A549 (cell line): ENCODE measurements at regions not wholly inside any gene's neighbourhood (a gene's known extent, or its start where the extent isn't known, plus 50 kb on each side); places are given as distances from the start of the nearest gene placed in this dataset.

Source experiments
- ATAC-seq, 2 experiments: fragments of 200-7000 bp in 1 of 2; fragments of >200 bp in 1 of 2; cut with Nextera tagmentation in 1 of 2; cut with Tn5 transposase in 1 of 2; 3 replicates each; pipeline versions ENCODE4 v1.8.0 to v1.9.1; 2018 to 2020; ENCODE audit warnings: mild to moderate bottlenecking in 1 of 2, moderate library complexity in 1 of 2
- CTCF ChIA-PET: fragments of 300-600 bp; sonication (Branson Sonifier 250); formaldehyde crosslinking; extraction: SDS; loops from one replicate; lab custom pipeline; 2021; ENCODE audit warnings: antibody characterized with exemption, inconsistent platforms; lab: Yijun Ruan, JAX
- POLR2A ChIA-PET: fragments of 350-600 bp; formaldehyde crosslinking; extraction: SDS; loops from one replicate; lab custom pipeline; 2021; ENCODE audit warnings: antibody characterized with exemption, inconsistent platforms; lab: Yijun Ruan, JAX
- DNase-seq, 2 experiments: peaks; one replicate each; pipeline versions ENCODE4 v3.0.0 to v3.0.0-alpha.2; 2011 to 2016; ENCODE audit warnings: low read depth in 1 of 2, low spot score in 1 of 2
- FAIRE-seq: peaks from 2 replicates; lab custom pipeline; 2011; peaks lifted over from hg19 to GRCh38; lab: Jason Lieb, UNC
- H3K27ac ChIP-seq, 2 experiments: fragments of >200 bp; sonication (Bioruptor Twin); formaldehyde crosslinking; 3 replicates each; pipeline ENCODE4 v1.5.1; 2016 to 2017
- H3K4me1 ChIP-seq: fragments of >200 bp; sonication (Bioruptor Twin); formaldehyde crosslinking; 3 replicates; pipeline ENCODE4 v1.6.1; 2016
- H3K4me2 ChIP-seq: fragments of >200 bp; sonication (Bioruptor Twin); formaldehyde crosslinking; 3 replicates; pipeline ENCODE4 v1.6.1; 2016
- H3K4me3 ChIP-seq: fragments of >200 bp; sonication (Bioruptor Twin); formaldehyde crosslinking; 3 replicates; pipeline ENCODE4 v1.5.1; 2016
- H3K9me3 ChIP-seq: fragments of >200 bp; sonication (Bioruptor Twin); formaldehyde crosslinking; 3 replicates; pipeline ENCODE4 v1.6.1; 2016
- CBX2 ChIP-seq: fragments of 200-600 bp; sonication (generic); IDR thresholded peaks from 2 replicates; pipeline ENCODE4 v1.6.1; 2016; ENCODE audit warnings: low read depth, mild to moderate bottlenecking, borderline replicate concordance
- EHF ChIP-seq: fragments of 250-450 bp; sonication (Bioruptor Pico); IDR thresholded peaks from 2 replicates; pipeline ENCODE4 v1.5.0; 2020; ENCODE audit warnings: mild to moderate bottlenecking
- ELK1 ChIP-seq: fragments of 150-350 bp; IDR thresholded peaks from 2 replicates; pipeline ENCODE4 v1.6.1; 2014; ENCODE audit warnings: low read depth, mild to moderate bottlenecking, low read length
- EP300 ChIP-seq, 2 experiments: fragments of >200 bp; sonication (Bioruptor Twin); formaldehyde crosslinking; IDR thresholded peaks; 2 replicates in 1 of 2; 3 replicates in 1 of 2; pipeline ENCODE4 v1.6.1; 2016 to 2017
- ESRRA ChIP-seq: fragments of 150-350 bp; IDR thresholded peaks from 2 replicates; pipeline ENCODE4 v1.6.1; 2014; ENCODE audit warnings: mild to moderate bottlenecking, low read length, borderline replicate concordance
- FOSB ChIP-seq: fragments of 250-450 bp; sonication (Bioruptor Pico); IDR thresholded peaks from 2 replicates; pipeline ENCODE4 v1.5.0; 2020; ENCODE audit warnings: mild to moderate bottlenecking, moderate library complexity
- FOSL2 ChIP-seq, 2 experiments: fragments of 450-650 bp in 1 of 2; fragments of >200 bp in 1 of 2; sonication (Bioruptor Twin) in 1 of 2; formaldehyde crosslinking; IDR thresholded peaks; 2 replicates each; pipeline versions ENCODE4 v1.5.0 to v1.6.1; 2016 to 2020; ENCODE audit warnings: mild to moderate bottlenecking in 1 of 2, moderate library complexity in 1 of 2
- FOXS1 ChIP-seq: fragments of 250-450 bp; sonication (Bioruptor Pico); IDR thresholded peaks from 2 replicates; pipeline ENCODE4 v1.5.0; 2020; ENCODE audit warnings: mild to moderate bottlenecking, moderate library complexity
- HDAC2 ChIP-seq: fragments of 200-600 bp; sonication (generic); IDR thresholded peaks from 2 replicates; pipeline ENCODE4 v1.6.1; 2016
- HOXA7 ChIP-seq: fragments of 250-450 bp; sonication (Bioruptor Pico); IDR thresholded peaks from 2 replicates; pipeline ENCODE4 v1.5.0; 2020; ENCODE audit warnings: mild to moderate bottlenecking, moderate library complexity
- HOXB5 ChIP-seq: fragments of 250-450 bp; sonication (Bioruptor Pico); IDR thresholded peaks from 2 replicates; pipeline ENCODE4 v1.5.0; 2020; ENCODE audit warnings: mild to moderate bottlenecking, moderate library complexity
- JUN ChIP-seq, 2 experiments: fragments of >200 bp; sonication (Bioruptor Twin); formaldehyde crosslinking; IDR thresholded peaks; 2 replicates in 1 of 2; 3 replicates in 1 of 2; pipeline ENCODE4 v1.6.1; 2016 to 2017
- KDM1A ChIP-seq: fragments of 200-600 bp; sonication (generic); IDR thresholded peaks from 2 replicates; pipeline ENCODE4 v1.6.1; 2016; ENCODE audit warnings: low read depth, mild to moderate bottlenecking
- KDM5A ChIP-seq: fragments of 200-600 bp; sonication (generic); IDR thresholded peaks from 2 replicates; pipeline ENCODE4 v1.6.1; 2016; ENCODE audit warnings: antibody characterized with exemption, mild to moderate bottlenecking
- MAFK ChIP-seq: fragments of 450-650 bp; IDR thresholded peaks from 2 replicates; pipeline ENCODE4 v1.6.1; 2014; ENCODE audit not compliant: partially characterized antibody
- MAZ ChIP-seq: fragments of 150-350 bp; IDR thresholded peaks from 2 replicates; pipeline ENCODE4 v1.6.1; 2014; ENCODE audit warnings: antibody characterized with exemption, low read depth, low read length, borderline replicate concordance
- MYC ChIP-seq: IDR thresholded peaks from 2 replicates; pipeline ENCODE4 v1.6.1; 2012; ENCODE audit warnings: mild to moderate bottlenecking, inconsistent platforms, low read length, improper control_type of control experiment, borderline replicate concordance
- POLR2AphosphoS2 ChIP-seq: conservative IDR thresholded peaks from 2 replicates; pipeline ENCODE4 v1.6.1; 2012; ENCODE audit warnings: low read length, improper control_type of control experiment, inconsistent platforms
- RARB ChIP-seq: fragments of 250-450 bp; sonication (Bioruptor Pico); IDR thresholded peaks from 2 replicates; pipeline ENCODE4 v1.8.0; 2021; ENCODE audit warnings: mild to moderate bottlenecking, moderate library complexity
- REST ChIP-seq: fragments of 200-600 bp; sonication (generic); IDR thresholded peaks from 2 replicates; pipeline ENCODE4 v1.6.1; 2016; ENCODE audit warnings: antibody characterized with exemption, mild to moderate bottlenecking, moderate library complexity
- RNF2 ChIP-seq: fragments of 200-600 bp; sonication (generic); IDR thresholded peaks from 2 replicates; pipeline ENCODE4 v1.6.1; 2016; ENCODE audit warnings: low read depth, mild to moderate bottlenecking, antibody characterized with exemption, moderate library complexity, borderline replicate concordance
- SMC3 ChIP-seq: fragments of >200 bp; sonication (Bioruptor Twin); formaldehyde crosslinking; IDR thresholded peaks from 3 replicates; pipeline ENCODE4 v1.6.1; 2018; ENCODE audit warnings: inconsistent platforms
- SREBF2 ChIP-seq: fragments of 450-650 bp; IDR thresholded peaks from 2 replicates; pipeline ENCODE4 v1.6.1; 2014; ENCODE audit warnings: mild to moderate bottlenecking, moderate library complexity
- TFCP2L1 ChIP-seq: fragments of 250-450 bp; sonication (Bioruptor Pico); IDR thresholded peaks from 2 replicates; pipeline ENCODE4 v1.5.0; 2021; ENCODE audit warnings: mild to moderate bottlenecking
- TP53 ChIP-seq: fragments of 250-450 bp; sonication (Bioruptor Pico); IDR thresholded peaks from 2 replicates; pipeline ENCODE4 v1.5.0; 2021; ENCODE audit warnings: mild to moderate bottlenecking, moderate library complexity
- USF2 ChIP-seq: fragments of 450-650 bp; IDR thresholded peaks from 2 replicates; pipeline ENCODE4 v1.6.1; 2014; ENCODE audit warnings: antibody characterized with exemption
- ZC3H11A ChIP-seq: fragments of 450-650 bp; IDR thresholded peaks from 2 replicates; pipeline ENCODE4 v1.6.1; 2014; ENCODE audit warnings: antibody characterized with exemption, mild to moderate bottlenecking
- ZSCAN20 ChIP-seq: fragments of 250-450 bp; sonication (Bioruptor Pico); IDR thresholded peaks from 2 replicates; pipeline ENCODE4 v1.8.0; 2022; ENCODE audit warnings: mild to moderate bottlenecking, moderate library complexity
- WGBS: methylation state at CpG from one replicate; pipeline ENCODE4 v1.1.6; 2017; ENCODE audit errors: missing lambda C conversion rate; 5-methylcytosine and 5-hydroxymethylcytosine counted together
- TF ChIP-seq, protein P1 (sequence below): IDR thresholded peaks from 2 replicates; pipeline ENCODE4 v1.6.1; 2012
- TF ChIP-seq, protein P2 (sequence below): fragments of >200 bp; sonication (Bioruptor Twin); formaldehyde crosslinking; IDR thresholded peaks from 2 replicates; pipeline ENCODE4 v1.6.1; 2016
- TF ChIP-seq, protein P3 (sequence below): fragments of >200 bp; sonication (Bioruptor Twin); formaldehyde crosslinking; IDR thresholded peaks from 3 replicates; pipeline ENCODE4 v1.6.1; 2016

- Histone ChIP-seq H3K4me1 (no peaks in the 10 kb centered on the region), H3K27ac (no peak overlapping the region), H3K4me2 (no peak overlapping the region), H3K4me3 (no peak overlapping the region), H3K9me3 (no peaks in the 10 kb centered on the region)
- POLR2A ChIA-PET, result no interaction called here
- TF ChIP-seq KDM1A, result no peak
- TF ChIP-seq FOSB (CRISPR knock-in tag), result no peak
- no peak for TF ChIP-seq HOXA7 (CRISPR knock-in tag)
- TF ChIP-seq ESRRA, result no peak
- TF ChIP-seq, protein P1, sequence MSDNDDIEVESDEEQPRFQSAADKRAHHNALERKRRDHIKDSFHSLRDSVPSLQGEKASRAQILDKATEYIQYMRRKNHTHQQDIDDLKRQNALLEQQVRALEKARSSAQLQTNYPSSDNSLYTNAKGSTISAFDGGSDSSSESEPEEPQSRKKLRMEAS, result no peak
- TF ChIP-seq TP53 (CRISPR knock-in tag), result no peak
- TF ChIP-seq FOSL2 (IDR thresholded peaks at IDR 0.05), result no peak
- no peak for TF ChIP-seq FOSL2 (CRISPR knock-in tag; IDR thresholded peaks at IDR 0.05)
- TF ChIP-seq USF2, result no peak
- no peak for TF ChIP-seq HDAC2
- TF ChIP-seq, protein P2, sequence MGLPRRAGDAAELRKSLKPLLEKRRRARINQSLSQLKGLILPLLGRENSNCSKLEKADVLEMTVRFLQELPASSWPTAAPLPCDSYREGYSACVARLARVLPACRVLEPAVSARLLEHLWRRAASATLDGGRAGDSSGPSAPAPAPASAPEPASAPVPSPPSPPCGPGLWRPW, result no peak
- no peak for TF ChIP-seq TFCP2L1 (CRISPR knock-in tag)
- TF ChIP-seq REST, result no peak
- no peak for TF ChIP-seq POLR2AphosphoS2
- no peak for TF ChIP-seq CBX2
- no peak for TF ChIP-seq EHF (CRISPR knock-in tag)
- TF ChIP-seq FOXS1, result no peak
- TF ChIP-seq MAZ, result no peak
- no peak for FAIRE-seq
- ATAC-seq, result no peak
- WGBS, result 63% methylated on average over 1 of the region's 1 CpG
- CTCF ChIA-PET, result interaction anchor here (0.6 to 1.5 kb wide), 4 partner anchors 10 to 788 kb away, joined by 3 to 7 read pairs (median 4); no protein-coding TSS in a partner anchor
- no peak for DNase-seq
Measured at GRCh38 chr14:54206516-54206915, 190.3 kb upstream of the CDKN3 start.

- 31% methylated on average over 2 of the region's 2 CpGs for WGBS
- ChIA-PET CTCF (interaction anchor here (0.6 to 1.5 kb wide), 6 partner anchors 8 to 787 kb away, joined by 3 to 7 read pairs (median 4); no protein-coding TSS in a partner anchor), POLR2A (no interaction called here)
- TF ChIP-seq ESRRA, result no peak
- no peak for TF ChIP-seq ZSCAN20
- TF ChIP-seq TP53 (CRISPR knock-in tag), result no peak
- no peak for TF ChIP-seq ELK1
- TF ChIP-seq, protein P3, sequence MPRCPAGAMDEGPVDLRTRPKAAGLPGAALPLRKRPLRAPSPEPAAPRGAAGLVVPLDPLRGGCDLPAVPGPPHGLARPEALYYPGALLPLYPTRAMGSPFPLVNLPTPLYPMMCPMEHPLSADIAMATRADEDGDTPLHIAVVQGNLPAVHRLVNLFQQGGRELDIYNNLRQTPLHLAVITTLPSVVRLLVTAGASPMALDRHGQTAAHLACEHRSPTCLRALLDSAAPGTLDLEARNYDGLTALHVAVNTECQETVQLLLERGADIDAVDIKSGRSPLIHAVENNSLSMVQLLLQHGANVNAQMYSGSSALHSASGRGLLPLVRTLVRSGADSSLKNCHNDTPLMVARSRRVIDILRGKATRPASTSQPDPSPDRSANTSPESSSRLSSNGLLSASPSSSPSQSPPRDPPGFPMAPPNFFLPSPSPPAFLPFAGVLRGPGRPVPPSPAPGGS, result no peak
- no peak for TF ChIP-seq HOXB5
- no peak for TF ChIP-seq RARB (CRISPR knock-in tag)
- TF ChIP-seq MAFK, result no peak
- TF ChIP-seq SREBF2, result no peak
- no peak for TF ChIP-seq RNF2
- TF ChIP-seq SMC3, result no peak
- TF ChIP-seq MYC, result no peak
- TF ChIP-seq JUN (IDR thresholded peaks at IDR 0.05), result no peak
- no peak for TF ChIP-seq FOXS1
- TF ChIP-seq MAZ, result no peak
- no peak for TF ChIP-seq ZC3H11A
- TF ChIP-seq KDM5A, result no peak
- no peak for TF ChIP-seq EP300 (IDR thresholded peaks at IDR 0.05)
- TF ChIP-seq, all 56 proteins: peak for 0
- Histone ChIP-seq H3K9me3 (no peaks in the 10 kb centered on the region), H3K27ac (no peak overlapping the region), H3K4me3 (no peak overlapping the region), H3K4me1 (no peaks in the 10 kb centered on the region), H3K4me2 (no peak overlapping the region)
- no peak for ATAC-seq
- DNase-seq, result no peak
- FAIRE-seq, result no peak
Measured at GRCh38 chr14:54207075-54207474, 189.7 kb upstream of the CDKN3 start.
